ENCODE measurements at regions not wholly inside any gene's neighbourhood (a gene's known extent, or its start where the extent isn't known, plus 50 kb on each side); places are given as distances from the start of the nearest gene placed in this dataset.
A peak's percentile ranks its signal among the peaks of the same experiment; 100 is the strongest.

GRCh38 chr13:99828123-99828522, 143.4 kb downstream of the ZIC5 start:
- H3K27me3 ChIP-seq (ENCODE audit: control insufficient read depth in 5 of 5, insufficient read depth in 4 of 5, low read length in 5 of 5) = no peaks in the 10 kb centered on the region
- H3K4me3 ChIP-seq (ENCODE audit: low read depth in 1 of 5, low read length in 5 of 5) = no peak overlapping the region
- no peaks in the 10 kb centered on the region for H3K4me1 ChIP-seq (ENCODE audit: control insufficient read depth in 5 of 5, insufficient read depth in 5 of 5, low read length in 5 of 5)
- no peak overlapping the region for H3K27ac ChIP-seq (ENCODE audit: low read depth, low read length)
- no peaks in the 10 kb centered on the region for H3K36me3 ChIP-seq (ENCODE audit: control insufficient read depth in 5 of 5, insufficient read depth in 5 of 5, low read length in 5 of 5)
- H3K9ac ChIP-seq (ENCODE audit: low read length in 5 of 5) = no peak overlapping the region
- H3K9me3 ChIP-seq (ENCODE audit: control insufficient read depth in 5 of 5, low read length in 5 of 5) = peaks cover 0 to 10% (median 7%) of the 10 kb centered on the region in 5 donors

- H3K27me3 ChIP-seq (ENCODE audit: control insufficient read depth in 5 of 5, insufficient read depth in 4 of 5, low read length in 5 of 5) = no peaks in the 10 kb centered on the region
- no peaks in the 10 kb centered on the region for H3K4me1 ChIP-seq (ENCODE audit: control insufficient read depth in 5 of 5, insufficient read depth in 5 of 5, low read length in 5 of 5)
- no peaks in the 10 kb centered on the region for H3K36me3 ChIP-seq (ENCODE audit: control insufficient read depth in 5 of 5, insufficient read depth in 5 of 5, low read length in 5 of 5)
- peaks cover 4 to 16% (median 16%) of the 10 kb centered on the region in 5 donors for H3K9me3 ChIP-seq (ENCODE audit: control insufficient read depth in 5 of 5, low read length in 5 of 5)
- H3K27ac ChIP-seq (ENCODE audit: low read depth, low read length) = no peak overlapping the region
- no peak overlapping the region for H3K4me3 ChIP-seq (ENCODE audit: low read depth in 1 of 5, low read length in 5 of 5)
- no peak overlapping the region for H3K9ac ChIP-seq (ENCODE audit: low read length in 5 of 5)
Observed at GRCh38 chr13:99827011-99827772, 144.4 kb downstream of the ZIC5 start.

- H3K9ac ChIP-seq (ENCODE audit: low read length in 5 of 5) = no peak overlapping the region
- no peaks in the 10 kb centered on the region for H3K4me1 ChIP-seq (ENCODE audit: control insufficient read depth in 5 of 5, insufficient read depth in 5 of 5, low read length in 5 of 5)
- H3K27me3 ChIP-seq (ENCODE audit: control insufficient read depth in 5 of 5, insufficient read depth in 4 of 5, low read length in 5 of 5) = no peaks in the 10 kb centered on the region
- peaks cover 4 to 23% (median 22%) of the 10 kb centered on the region in 5 donors for H3K9me3 ChIP-seq (ENCODE audit: control insufficient read depth in 5 of 5, low read length in 5 of 5)
- no peaks in the 10 kb centered on the region for H3K36me3 ChIP-seq (ENCODE audit: control insufficient read depth in 5 of 5, insufficient read depth in 5 of 5, low read length in 5 of 5)
- H3K4me3 ChIP-seq (ENCODE audit: low read depth in 1 of 5, low read length in 5 of 5) = no peak overlapping the region
- no peak overlapping the region for H3K27ac ChIP-seq (ENCODE audit: low read depth, low read length)
Observed at GRCh38 chr13:99823961-99824360, 147.6 kb downstream of the ZIC5 start.

GRCh38 chr13:99822820-99823219, 148.7 kb downstream of the ZIC5 start:
- peaks cover 4 to 23% (median 22%) of the 10 kb centered on the region in 5 donors for H3K9me3 ChIP-seq (ENCODE audit: control insufficient read depth in 5 of 5, low read length in 5 of 5)

GRCh38 chr13:99821741-99822140, 149.8 kb downstream of the ZIC5 start:
- Histone ChIP-seq H3K4me1 (ENCODE audit: control insufficient read depth in 5 of 5, insufficient read depth in 5 of 5, low read length in 5 of 5) (no peaks in the 10 kb centered on the region), H3K36me3 (ENCODE audit: control insufficient read depth in 5 of 5, insufficient read depth in 5 of 5, low read length in 5 of 5) (no peaks in the 10 kb centered on the region)

More at GRCh38 chr13:99822820-99823219, 148.7 kb downstream of the ZIC5 start:
- Histone ChIP-seq H3K36me3 (ENCODE audit: control insufficient read depth in 5 of 5, insufficient read depth in 5 of 5, low read length in 5 of 5) (no peaks in the 10 kb centered on the region), H3K4me3 (ENCODE audit: low read depth in 1 of 5, low read length in 5 of 5) (no peak overlapping the region), H3K4me1 (ENCODE audit: control insufficient read depth in 5 of 5, insufficient read depth in 5 of 5, low read length in 5 of 5) (no peaks in the 10 kb centered on the region), H3K27me3 (ENCODE audit: control insufficient read depth in 5 of 5, insufficient read depth in 4 of 5, low read length in 5 of 5) (no peaks in the 10 kb centered on the region), H3K9ac (ENCODE audit: low read length in 5 of 5) (no peak overlapping the region), H3K27ac (ENCODE audit: low read depth, low read length) (no peak overlapping the region)

GRCh38 chr13:99819967-99820366, 151.6 kb downstream of the ZIC5 start:
- H3K9me3 ChIP-seq (ENCODE audit: control insufficient read depth in 5 of 5, low read length in 5 of 5) = peaks cover 4 to 28% (median 18%) of the 10 kb centered on the region in 5 donors
- no peak overlapping the region for H3K27ac ChIP-seq (ENCODE audit: low read depth, low read length)
- no peaks in the 10 kb centered on the region for H3K36me3 ChIP-seq (ENCODE audit: control insufficient read depth in 5 of 5, insufficient read depth in 5 of 5, low read length in 5 of 5)
- H3K4me3 ChIP-seq (ENCODE audit: low read depth in 1 of 5, low read length in 5 of 5) = no peak overlapping the region
- no peaks in the 10 kb centered on the region for H3K4me1 ChIP-seq (ENCODE audit: control insufficient read depth in 5 of 5, insufficient read depth in 5 of 5, low read length in 5 of 5)
- no peak overlapping the region for H3K9ac ChIP-seq (ENCODE audit: low read length in 5 of 5)
- no peaks in the 10 kb centered on the region for H3K27me3 ChIP-seq (ENCODE audit: control insufficient read depth in 5 of 5, insufficient read depth in 4 of 5, low read length in 5 of 5)

More at GRCh38 chr13:99821741-99822140, 149.8 kb downstream of the ZIC5 start:
- Histone ChIP-seq H3K4me3 (ENCODE audit: low read depth in 1 of 5, low read length in 5 of 5) (no peak overlapping the region), H3K9ac (ENCODE audit: low read length in 5 of 5) (no peak overlapping the region), H3K27ac (ENCODE audit: low read depth, low read length) (no peak overlapping the region), H3K27me3 (ENCODE audit: control insufficient read depth in 5 of 5, insufficient read depth in 4 of 5, low read length in 5 of 5) (no peaks in the 10 kb centered on the region), H3K9me3 (ENCODE audit: control insufficient read depth in 5 of 5, low read length in 5 of 5) (peaks cover 4 to 23% (median 20%) of the 10 kb centered on the region in 5 donors)

- Histone ChIP-seq H3K4me3 (ENCODE audit: low read depth in 1 of 5, low read length in 5 of 5) (no peak overlapping the region), H3K4me1 (ENCODE audit: control insufficient read depth in 5 of 5, insufficient read depth in 5 of 5, low read length in 5 of 5) (peaks cover 0 to 17% (median 5%) of the 10 kb centered on the region in 5 donors), H3K27me3 (ENCODE audit: control insufficient read depth in 5 of 5, insufficient read depth in 4 of 5, low read length in 5 of 5) (no peaks in the 10 kb centered on the region), H3K36me3 (ENCODE audit: control insufficient read depth in 5 of 5, insufficient read depth in 5 of 5, low read length in 5 of 5) (no peaks in the 10 kb centered on the region), H3K9ac (ENCODE audit: low read length in 5 of 5) (no peak overlapping the region), H3K27ac (ENCODE audit: low read depth, low read length) (no peak overlapping the region), H3K9me3 (ENCODE audit: control insufficient read depth in 5 of 5, low read length in 5 of 5) (peaks cover 0 to 5% (median 0%) of the 10 kb centered on the region in 5 donors)
Observed at GRCh38 chr13:99816321-99816720, 155.2 kb downstream of the ZIC5 start.

GRCh38 chr13:99813336-99814095, 158.1 kb downstream of the ZIC5 start:
- Histone ChIP-seq H3K9ac (ENCODE audit: low read length in 5 of 5) (no peak overlapping the region), H3K4me1 (ENCODE audit: control insufficient read depth in 5 of 5, insufficient read depth in 5 of 5, low read length in 5 of 5) (peaks cover 0 to 17% (median 5%) of the 10 kb centered on the region in 5 donors), H3K36me3 (ENCODE audit: control insufficient read depth in 5 of 5, insufficient read depth in 5 of 5, low read length in 5 of 5) (no peaks in the 10 kb centered on the region), H3K9me3 (ENCODE audit: control insufficient read depth in 5 of 5, low read length in 5 of 5) (peaks cover 0 to 4% (median 0%) of the 10 kb centered on the region in 5 donors), H3K27me3 (ENCODE audit: control insufficient read depth in 5 of 5, insufficient read depth in 4 of 5, low read length in 5 of 5) (no peaks in the 10 kb centered on the region), H3K4me3 (ENCODE audit: low read depth in 1 of 5, low read length in 5 of 5) (no peak overlapping the region), H3K27ac (ENCODE audit: low read depth, low read length) (no peak overlapping the region)

GRCh38 chr13:99812625-99813024, 158.9 kb downstream of the ZIC5 start:
- no peak overlapping the region for H3K9ac ChIP-seq (ENCODE audit: low read length in 5 of 5)
- peaks cover 0 to 4% (median 0%) of the 10 kb centered on the region in 5 donors for H3K9me3 ChIP-seq (ENCODE audit: control insufficient read depth in 5 of 5, low read length in 5 of 5)
- H3K27me3 ChIP-seq (ENCODE audit: control insufficient read depth in 5 of 5, insufficient read depth in 4 of 5, low read length in 5 of 5) = no peaks in the 10 kb centered on the region

More at GRCh38 chr13:99812625-99813024, 158.9 kb downstream of the ZIC5 start:
- no peaks in the 10 kb centered on the region for H3K36me3 ChIP-seq (ENCODE audit: control insufficient read depth in 5 of 5, insufficient read depth in 5 of 5, low read length in 5 of 5)
- H3K27ac ChIP-seq (ENCODE audit: low read depth, low read length) = no peak overlapping the region
- H3K4me1 ChIP-seq (ENCODE audit: control insufficient read depth in 5 of 5, insufficient read depth in 5 of 5, low read length in 5 of 5) = peaks cover 0 to 17% (median 5%) of the 10 kb centered on the region in 5 donors
- H3K4me3 ChIP-seq (ENCODE audit: low read depth in 1 of 5, low read length in 5 of 5) = peak overlapping the region in 1 of 5 donors; percentile 15
